Non-pigmented ciliary epithelial cell (primary cell): ENCODE measurements at regions not wholly inside any gene's neighbourhood (a gene's known extent, or its start where the extent isn't known, plus 50 kb on each side); places are given as distances from the start of the nearest gene placed in this dataset.

Source experiments
- DNase-seq: peaks from one replicate; pipeline ENCODE4 v3.0.0-alpha.2; 2010; ENCODE audit warnings: low read depth

DNA sequence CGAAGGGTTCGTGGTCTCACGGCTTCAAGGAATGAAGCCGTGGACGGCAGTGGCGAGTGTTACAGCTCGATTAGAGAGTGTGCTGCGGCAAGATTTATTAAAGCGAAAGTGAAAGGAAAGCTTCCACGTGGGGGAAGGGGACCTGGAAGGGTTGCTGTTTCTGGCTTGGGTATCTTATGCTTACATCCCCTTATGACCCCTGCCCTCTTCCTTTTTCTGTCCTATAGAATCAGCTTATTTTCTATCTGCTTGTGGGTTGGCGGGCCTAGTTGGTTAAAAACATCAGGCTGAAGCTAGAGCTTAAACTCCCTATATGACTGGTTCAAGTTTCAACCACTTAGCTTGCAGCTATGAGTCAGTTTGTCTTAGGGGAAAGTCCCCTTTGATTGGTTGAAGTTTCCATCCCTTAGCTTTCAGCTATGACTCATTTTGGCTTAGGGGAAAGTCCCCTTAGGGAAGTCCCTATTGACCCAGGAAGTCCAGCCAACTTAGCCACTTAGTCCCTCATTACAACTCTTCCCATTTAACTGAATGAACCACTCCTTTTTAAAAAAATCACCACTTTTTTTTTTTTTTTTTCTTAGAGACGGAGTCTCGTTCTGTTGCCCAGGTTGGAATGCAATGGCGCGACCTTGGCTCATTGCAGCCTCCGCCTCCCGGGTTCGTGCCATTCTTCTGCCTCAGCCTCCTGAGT lies 1494.7 kb upstream of the TMEM132C start:
- peak; percentile 14 for DNase-seq

GRCh38 chr12:126773012-126773411 lies 1494.0 kb upstream of the TMEM132C start:
- no peak for DNase-seq

GRCh38 chr12:126773491-126773890 lies 1493.5 kb upstream of the TMEM132C start:
- DNase-seq = no peak

DNA sequence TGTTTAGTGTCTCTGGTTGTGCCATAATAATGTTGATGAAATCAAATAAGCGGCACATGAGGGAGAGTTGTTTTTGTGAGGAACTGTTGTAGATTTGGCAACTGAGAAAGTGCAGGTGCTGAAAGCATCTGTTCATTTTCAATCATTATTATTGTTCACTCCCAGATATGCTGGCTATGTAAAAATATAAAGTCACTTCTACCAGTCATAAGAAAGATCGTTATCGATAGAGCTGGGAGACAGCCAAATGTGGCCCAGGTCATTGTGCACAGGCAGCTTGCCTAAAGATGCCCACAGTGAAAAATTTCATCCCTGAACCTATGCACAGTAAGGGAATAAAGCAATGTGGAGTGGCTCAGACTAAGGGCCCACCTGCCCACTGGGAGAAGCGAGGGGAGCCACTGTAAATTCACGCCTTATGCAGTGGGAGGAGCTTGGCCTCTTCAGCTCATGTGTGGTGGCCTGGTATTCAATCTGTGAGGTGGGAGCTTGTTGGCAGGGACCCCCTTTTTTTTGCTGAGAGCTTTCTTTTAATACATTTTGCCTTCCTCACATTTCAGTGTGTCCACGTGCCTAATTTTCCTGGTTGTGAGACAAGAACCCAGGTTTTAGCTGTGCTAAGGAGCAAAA lies 1490.8 kb upstream of the TMEM132C start:
- no peak for DNase-seq

- DNase-seq = no peak
Observed at GRCh38 chr12:126780343-126780742, 1486.6 kb upstream of the TMEM132C start.

DNA sequence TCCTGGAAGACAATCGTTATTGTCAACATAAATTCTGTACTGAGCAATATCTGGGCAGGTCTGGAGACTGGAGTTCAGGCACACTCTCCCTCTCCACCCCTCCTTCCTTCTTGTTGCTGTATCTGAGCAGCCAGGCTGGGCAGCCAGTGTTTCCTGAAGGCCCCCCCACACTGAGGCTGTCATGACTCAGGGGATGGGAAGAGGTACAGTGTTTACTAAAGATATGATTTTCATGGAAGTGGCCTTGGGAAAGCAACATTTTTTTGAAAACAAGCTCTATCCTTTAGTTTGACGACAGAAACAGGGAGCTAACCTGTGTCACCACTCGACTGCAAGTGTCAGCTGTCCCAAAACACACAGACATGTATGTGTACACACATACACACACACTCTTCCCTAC lies 1485.4 kb upstream of the TMEM132C start:
- no peak for DNase-seq

DNA sequence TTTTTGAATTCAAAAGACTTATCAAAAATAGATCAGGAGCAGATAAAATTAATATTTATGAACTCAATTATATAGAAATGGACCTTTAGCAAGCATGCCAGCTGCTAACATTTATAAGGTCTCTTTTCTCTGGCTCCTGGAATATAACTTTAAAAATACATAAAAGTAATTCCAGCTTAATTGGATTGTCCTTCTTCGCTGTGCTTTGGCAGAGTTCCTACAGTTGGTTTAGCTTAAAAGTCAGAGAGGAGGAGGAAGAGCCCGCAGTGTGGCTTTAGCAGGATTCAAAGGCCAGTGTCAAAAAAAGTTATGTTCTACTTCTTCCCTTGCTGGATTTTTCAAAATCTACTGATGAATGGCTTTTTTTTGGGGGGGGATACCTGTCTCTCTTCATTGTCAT lies 1484.9 kb upstream of the TMEM132C start:
- DNase-seq = no peak

DNA sequence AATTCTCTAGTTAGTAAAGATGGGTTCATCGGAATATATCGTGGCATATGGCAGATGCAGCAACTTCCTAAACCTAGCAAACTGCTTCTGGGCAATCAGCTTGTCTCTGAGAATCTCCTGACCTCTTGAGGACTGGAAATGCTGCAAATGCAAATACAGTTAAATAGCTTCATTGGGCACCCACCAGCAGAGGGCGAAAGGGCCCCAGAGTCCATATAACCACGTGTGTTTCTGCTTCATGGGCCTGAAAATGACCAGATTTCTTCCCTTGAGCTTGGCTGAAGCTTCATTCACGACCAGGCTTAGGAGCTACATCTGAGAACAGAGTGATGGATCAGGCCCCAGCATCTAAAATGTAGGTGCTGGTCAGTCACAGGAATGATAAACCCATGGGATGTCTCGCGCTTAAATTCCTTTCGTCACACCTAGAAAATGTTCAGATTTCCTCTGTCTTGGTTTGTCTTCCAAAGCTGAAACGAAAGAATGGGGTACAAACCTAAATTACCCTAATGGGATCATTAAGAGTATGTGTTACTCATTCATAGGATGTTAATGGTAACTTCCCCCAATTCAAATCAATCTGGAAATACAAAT lies 1482.5 kb upstream of the TMEM132C start:
- peak; percentile 1 for DNase-seq

- DNase-seq = no peak
Observed at GRCh38 chr12:126789963-126790362, 1477.0 kb upstream of the TMEM132C start.

- no peak for DNase-seq
Observed at GRCh38 chr12:126791122-126791521, 1475.8 kb upstream of the TMEM132C start.

DNA sequence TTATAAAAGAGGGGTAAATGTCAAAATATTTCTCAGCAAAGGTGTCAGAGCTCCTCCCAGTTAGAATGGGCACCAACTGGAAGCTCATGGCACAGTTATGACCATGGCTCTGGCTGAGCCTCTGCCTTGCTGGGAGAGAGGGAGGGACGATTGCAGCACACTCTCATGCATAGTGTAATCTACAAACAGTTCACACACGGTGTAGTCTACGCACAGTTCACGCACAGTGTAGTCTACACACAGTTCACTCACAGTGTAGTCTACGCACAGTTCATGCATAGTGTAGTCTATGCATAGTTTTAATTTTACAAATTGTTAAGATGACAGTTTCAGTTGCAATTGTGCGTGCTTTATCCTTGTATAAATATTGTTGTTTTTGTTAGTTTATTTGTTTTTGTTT lies 1474.6 kb upstream of the TMEM132C start:
- DNase-seq = no peak

GRCh38 chr12:126797525-126797924 lies 1469.4 kb upstream of the TMEM132C start:
- DNase-seq = no peak

GRCh38 chr12:126798449-126798848 lies 1468.5 kb upstream of the TMEM132C start:
- DNase-seq = no peak

- no peak for DNase-seq
Observed at GRCh38 chr12:126807312-126807865, 1459.6 kb upstream of the TMEM132C start.

DNA sequence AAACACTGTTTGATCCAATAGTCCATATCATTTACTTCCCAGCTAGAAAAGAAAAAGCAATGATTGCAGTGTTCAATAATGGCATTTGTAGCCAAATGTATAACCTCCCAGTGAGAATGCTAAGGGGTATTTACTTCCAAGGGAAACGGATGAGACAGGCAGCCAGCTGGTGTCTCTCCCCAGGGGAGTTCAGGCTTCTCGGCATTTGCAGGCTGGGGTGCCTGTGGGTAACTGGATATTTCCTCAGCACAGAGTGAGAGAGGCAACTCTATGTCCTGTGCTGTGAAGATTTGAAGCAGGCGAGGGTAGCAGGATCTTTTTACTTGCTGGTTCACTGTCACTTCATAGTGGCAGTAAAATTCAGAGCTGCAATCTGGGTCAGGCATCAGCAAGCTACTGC lies 1455.6 kb upstream of the TMEM132C start:
- DNase-seq = no peak

- DNase-seq = no peak
Observed at GRCh38 chr12:126819554-126819953, 1447.4 kb upstream of the TMEM132C start.

DNA sequence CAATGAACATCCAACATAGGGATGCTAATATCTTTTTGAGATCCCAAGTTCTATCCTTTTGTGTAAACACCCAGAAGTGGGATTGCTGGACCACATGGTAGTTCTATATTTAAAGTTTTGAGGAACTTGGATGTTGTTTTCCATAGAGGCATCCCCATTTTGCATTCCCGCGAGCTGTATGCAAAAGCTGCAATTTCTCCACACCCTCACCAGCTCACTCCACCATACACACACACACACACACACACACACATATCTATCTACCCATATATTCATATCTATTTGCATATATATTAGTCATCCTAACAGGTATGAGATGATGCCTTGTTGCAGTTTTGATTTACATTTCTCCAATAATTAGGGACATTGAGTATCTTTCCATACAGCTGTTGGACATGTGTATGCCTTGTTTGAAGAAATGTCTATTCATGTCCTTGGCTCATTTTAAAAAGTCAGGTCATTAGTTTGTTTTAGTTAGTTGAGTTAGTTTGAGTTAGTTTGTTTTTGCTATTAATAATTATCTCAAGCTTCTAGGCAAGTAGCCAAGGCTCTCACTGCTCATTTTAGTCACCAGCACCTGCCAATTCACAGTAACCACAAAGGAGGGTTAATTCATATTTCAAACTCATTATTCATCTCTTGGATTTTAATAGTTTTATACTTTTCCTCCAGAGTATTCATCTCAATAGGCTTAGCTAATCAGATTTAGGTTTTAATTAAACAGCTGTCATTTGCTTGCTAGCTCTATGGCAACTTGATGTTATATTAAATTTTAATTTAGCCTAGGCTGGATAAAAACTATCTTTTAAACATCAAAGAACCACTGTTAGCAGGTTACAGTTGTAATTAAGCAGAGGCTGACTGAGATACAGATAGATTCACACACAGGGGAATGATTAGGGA lies 1435.9 kb upstream of the TMEM132C start:
- no peak for DNase-seq

GRCh38 chr12:126837697-126838096 lies 1429.3 kb upstream of the TMEM132C start:
- no peak for DNase-seq

DNA sequence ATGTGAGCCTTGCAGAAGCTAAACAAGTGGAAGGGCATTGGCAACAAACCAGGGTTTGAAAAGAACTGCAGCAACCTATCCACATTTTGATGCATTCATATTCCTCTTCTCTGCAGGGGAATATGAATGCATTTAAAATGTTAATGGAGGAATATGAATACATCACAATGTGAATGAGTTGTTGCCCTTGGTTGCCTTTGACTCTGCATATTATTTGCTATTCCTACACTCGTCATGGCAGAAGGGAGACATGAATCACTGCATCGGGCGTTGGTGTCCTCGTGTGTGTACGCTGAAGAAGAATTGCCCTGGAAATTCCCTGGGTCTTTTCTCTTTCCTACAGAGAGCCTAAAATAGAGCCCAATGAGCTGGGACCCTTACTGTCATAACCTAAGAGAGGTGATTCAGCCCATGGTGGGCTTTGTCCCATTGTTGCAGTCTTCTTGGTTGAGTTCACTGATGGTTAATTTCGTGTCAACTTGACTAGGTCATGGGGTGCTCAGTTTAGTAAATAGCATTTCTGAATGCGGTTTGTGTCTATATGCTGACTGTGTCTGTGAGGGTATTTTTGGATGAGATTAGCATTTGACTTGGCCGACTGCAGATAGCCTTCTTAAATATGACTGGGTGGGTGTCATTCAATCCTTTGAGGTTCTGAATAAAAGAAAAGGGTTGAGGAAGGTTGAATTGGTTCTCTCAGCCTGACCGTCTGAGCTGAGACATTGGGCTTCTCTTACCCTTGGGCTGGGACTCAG lies 1422.9 kb upstream of the TMEM132C start:
- no peak for DNase-seq

GRCh38 chr12:126847005-126847629 lies 1419.9 kb upstream of the TMEM132C start:
- DNase-seq = no peak

DNA sequence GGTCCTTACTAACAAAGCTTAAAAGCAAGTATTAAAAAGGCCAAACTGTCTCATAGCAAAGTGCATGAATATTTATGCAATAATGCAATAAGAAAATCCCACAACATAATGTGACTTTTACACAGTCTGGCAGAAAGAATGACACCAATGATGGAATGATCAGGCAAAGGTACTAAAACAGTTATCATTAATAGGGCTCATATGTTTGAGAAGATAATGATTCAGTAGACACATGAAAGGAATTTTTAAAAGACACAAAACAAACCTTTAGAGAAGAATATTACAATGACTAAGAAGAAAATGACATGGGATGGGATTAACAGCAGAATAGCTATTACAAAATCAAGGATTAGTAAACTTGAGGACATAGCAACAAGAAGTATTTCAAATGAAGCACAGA lies 1411.2 kb upstream of the TMEM132C start:
- DNase-seq = no peak
